ENCODE measurements at regions not wholly inside any gene's neighbourhood (a gene's known extent, or its start where the extent isn't known, plus 50 kb on each side); places are given as distances from the start of the nearest gene placed in this dataset.

DNA sequence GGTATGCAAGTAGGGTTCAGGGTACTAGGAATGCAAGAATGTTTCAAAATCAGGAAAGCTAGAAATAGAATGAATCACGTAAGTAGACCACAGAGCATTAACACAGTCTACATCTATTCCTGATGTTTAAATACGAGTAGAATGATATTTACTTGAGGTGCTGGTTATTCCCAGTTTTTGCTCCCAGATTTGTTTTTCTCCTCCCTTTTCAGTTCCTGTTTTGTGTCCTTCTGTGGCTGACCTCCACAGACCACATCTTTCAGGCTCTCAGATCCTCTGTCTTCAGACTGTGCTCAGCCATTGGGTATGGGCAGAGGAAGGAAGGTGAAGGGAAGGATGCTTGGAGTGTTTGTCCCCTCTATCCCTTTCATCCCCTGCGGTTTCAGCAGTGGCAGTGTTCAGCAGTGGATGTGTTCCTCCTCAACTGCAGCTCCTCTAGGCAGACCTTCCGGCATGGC, 276.6 kb downstream of the ZNF621 start:
- in situ Hi-C loops (cut with MboI; ENCODE audit: low sequenced_read_pairs, unreplicated experiment), result no loop called here
- no peak for DNase-seq (ENCODE audit: low spot score)
- TF ChIP-seq, protein P1, sequence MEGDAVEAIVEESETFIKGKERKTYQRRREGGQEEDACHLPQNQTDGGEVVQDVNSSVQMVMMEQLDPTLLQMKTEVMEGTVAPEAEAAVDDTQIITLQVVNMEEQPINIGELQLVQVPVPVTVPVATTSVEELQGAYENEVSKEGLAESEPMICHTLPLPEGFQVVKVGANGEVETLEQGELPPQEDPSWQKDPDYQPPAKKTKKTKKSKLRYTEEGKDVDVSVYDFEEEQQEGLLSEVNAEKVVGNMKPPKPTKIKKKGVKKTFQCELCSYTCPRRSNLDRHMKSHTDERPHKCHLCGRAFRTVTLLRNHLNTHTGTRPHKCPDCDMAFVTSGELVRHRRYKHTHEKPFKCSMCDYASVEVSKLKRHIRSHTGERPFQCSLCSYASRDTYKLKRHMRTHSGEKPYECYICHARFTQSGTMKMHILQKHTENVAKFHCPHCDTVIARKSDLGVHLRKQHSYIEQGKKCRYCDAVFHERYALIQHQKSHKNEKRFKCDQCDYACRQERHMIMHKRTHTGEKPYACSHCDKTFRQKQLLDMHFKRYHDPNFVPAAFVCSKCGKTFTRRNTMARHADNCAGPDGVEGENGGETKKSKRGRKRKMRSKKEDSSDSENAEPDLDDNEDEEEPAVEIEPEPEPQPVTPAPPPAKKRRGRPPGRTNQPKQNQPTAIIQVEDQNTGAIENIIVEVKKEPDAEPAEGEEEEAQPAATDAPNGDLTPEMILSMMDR (IDR thresholded peaks at IDR 0.05; ENCODE audit: borderline replicate concordance, control extremely low read depth, extremely low read depth, insufficient read depth, missing control alignments), result no peak

DNA sequence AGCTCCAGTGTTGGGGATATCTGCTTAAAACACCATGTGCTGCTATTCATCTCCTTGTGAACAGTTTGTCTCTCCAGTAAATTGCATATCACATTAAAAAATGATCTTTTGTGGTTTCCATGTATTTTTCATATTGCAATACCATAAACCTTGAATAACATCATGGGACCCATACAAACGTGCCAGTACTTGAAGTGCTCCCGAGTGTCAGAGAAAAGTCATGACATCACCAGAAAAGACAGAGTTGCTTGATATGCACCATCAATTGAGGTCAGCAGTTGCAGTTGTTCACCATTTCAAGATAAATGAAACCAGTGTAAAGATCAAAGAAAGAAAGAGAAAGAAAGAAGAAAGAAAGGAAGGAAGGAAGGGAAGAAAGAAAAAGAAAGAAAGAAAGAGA, 278.6 kb downstream of the ZNF621 start:
- DNase-seq (ENCODE audit: low spot score), result no peak
- TF ChIP-seq, protein P1 (IDR thresholded peaks at IDR 0.05; ENCODE audit: borderline replicate concordance, control extremely low read depth, extremely low read depth, insufficient read depth, missing control alignments), result no peak
- in situ Hi-C loops (cut with MboI; ENCODE audit: low sequenced_read_pairs, unreplicated experiment), result no loop called here

DNA sequence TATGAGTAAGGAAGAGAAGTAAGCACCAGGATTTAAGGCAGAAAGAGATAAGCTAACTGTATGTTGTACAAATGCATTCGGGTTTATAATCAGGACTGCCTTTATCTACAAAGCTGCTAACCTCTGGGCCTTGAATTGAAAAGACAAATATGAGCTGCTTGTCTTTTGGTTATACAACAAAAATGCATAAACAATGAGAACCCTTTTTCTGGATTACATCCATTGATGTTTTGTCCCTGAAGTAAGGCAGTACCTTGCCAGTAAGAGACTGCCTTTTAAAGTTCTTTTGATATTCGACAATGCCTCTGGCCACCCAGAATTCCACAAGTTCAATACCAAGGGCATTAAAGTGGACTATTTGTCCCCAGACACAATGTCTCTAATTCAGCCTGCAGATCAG, 280.7 kb downstream of the ZNF621 start:
- TF ChIP-seq, protein P1 (IDR thresholded peaks at IDR 0.05; ENCODE audit: borderline replicate concordance, control extremely low read depth, extremely low read depth, insufficient read depth, missing control alignments), result no peak
- in situ Hi-C loops (cut with MboI; ENCODE audit: low sequenced_read_pairs, unreplicated experiment), result no loop called here
- DNase-seq (ENCODE audit: low spot score), result no peak

DNA sequence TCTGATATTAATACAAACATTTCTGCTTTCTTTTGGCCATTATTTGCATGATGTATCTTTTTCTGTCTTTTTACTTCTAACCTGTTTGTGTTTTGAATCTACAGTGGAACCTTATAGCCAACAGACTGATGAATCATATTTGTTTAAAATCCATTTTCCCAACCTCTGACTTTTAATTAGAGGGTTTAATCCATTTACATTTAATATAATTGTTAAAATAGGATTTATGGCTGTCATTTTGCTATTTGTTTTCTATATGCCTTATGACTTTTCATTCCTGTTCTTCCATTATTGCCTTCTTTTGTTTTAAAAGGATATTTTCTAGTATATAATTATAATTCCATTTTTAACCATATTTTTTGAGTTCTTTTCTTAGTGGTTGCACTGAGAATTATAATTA, 286.1 kb downstream of the ZNF621 start:
- TF ChIP-seq, protein P1 (IDR thresholded peaks at IDR 0.05; ENCODE audit: borderline replicate concordance, control extremely low read depth, extremely low read depth, insufficient read depth, missing control alignments), result no peak
- in situ Hi-C loops (cut with MboI; ENCODE audit: low sequenced_read_pairs, unreplicated experiment), result no loop called here
- no peak for DNase-seq (ENCODE audit: low spot score)

DNA sequence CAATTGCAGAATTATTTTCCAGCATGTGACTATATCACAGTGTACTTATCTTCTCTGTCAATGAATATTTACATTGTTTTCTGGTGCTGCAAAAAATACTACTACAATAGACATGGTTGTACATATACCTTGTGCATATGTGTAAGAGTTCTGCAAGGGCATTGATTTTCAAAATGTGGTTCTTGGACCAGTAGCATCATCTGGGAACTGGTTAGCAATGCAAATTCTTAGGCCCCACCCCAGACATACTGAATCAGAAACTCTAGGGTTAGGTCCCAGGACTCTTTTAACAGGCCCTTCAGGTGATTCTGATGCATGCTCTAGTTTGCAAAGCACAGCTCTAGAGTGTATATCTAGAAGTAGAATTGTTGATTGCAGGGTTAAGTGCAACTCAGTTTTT, 292.3 kb downstream of the ZNF621 start:
- in situ Hi-C loops (cut with MboI; ENCODE audit: low sequenced_read_pairs, unreplicated experiment), result no loop called here
- no peak for DNase-seq (ENCODE audit: low spot score)
- TF ChIP-seq, protein P1 (IDR thresholded peaks at IDR 0.05; ENCODE audit: borderline replicate concordance, control extremely low read depth, extremely low read depth, insufficient read depth, missing control alignments), result no peak

DNA sequence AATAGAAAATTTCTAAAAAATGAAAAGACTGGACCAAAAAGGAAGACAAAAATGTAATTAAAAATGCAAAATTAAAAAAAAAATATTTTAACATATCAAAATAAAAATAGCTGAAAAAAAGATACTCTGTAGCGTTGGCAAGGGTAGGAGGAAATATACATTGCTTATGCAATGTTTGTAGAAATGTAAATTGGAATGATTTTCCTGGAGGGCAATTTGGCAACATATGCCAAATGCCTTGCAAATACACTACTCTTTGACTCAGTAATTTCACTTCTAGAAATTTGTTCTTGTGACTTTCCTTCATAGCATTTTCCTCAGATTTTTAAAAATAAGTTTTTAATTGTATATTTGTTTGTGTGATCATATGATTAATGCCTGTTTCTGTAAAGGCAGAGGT, 296.6 kb downstream of the ZNF621 start:
- TF ChIP-seq, protein P1 (IDR thresholded peaks at IDR 0.05; ENCODE audit: borderline replicate concordance, control extremely low read depth, extremely low read depth, insufficient read depth, missing control alignments), result no peak
- no peak for DNase-seq (ENCODE audit: low spot score)
- in situ Hi-C loops (cut with MboI; ENCODE audit: low sequenced_read_pairs, unreplicated experiment), result no loop called here

DNA sequence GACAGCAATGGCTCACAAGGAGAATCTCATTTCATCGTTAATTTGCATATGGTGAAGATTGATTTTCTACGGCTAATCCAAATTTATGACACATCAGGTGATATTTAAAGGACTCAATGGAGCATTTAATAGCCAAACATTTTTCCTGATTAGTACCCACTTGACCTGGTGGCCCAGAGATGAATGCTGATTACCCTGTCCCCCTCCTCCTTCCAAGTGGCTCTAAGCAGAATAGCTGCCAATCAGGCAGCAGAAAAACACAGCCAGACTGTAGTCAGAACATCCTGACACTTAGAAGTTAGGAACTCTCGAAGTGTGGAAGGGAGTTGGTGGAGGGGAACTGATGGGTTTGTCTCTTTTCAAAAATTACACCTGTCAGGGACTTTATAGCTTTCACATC, 302.5 kb downstream of the ZNF621 start:
- in situ Hi-C loops (cut with MboI; ENCODE audit: low sequenced_read_pairs, unreplicated experiment), result no loop called here
- TF ChIP-seq, protein P1 (IDR thresholded peaks at IDR 0.05; ENCODE audit: borderline replicate concordance, control extremely low read depth, extremely low read depth, insufficient read depth, missing control alignments), result no peak
- DNase-seq (ENCODE audit: low spot score), result no peak

All from GM13976 (cell line).